ENCODE measurements at regions not wholly inside any gene's neighbourhood (a gene's known extent, or its start where the extent isn't known, plus 50 kb on each side); places are given as distances from the start of the nearest gene placed in this dataset.

GRCh38 chr9:103798620-103799019, 295.5 kb upstream of the SMC2 start:
- Histone ChIP-seq H3K27ac (no peak overlapping the region), H3K4me1 (no peaks in the 10 kb centered on the region), H3K4me3 (no peak overlapping the region), H3K36me3 (no peaks in the 10 kb centered on the region), H3K9me3 (no peaks in the 10 kb centered on the region), H3K27me3 (no peaks in the 10 kb centered on the region)
- ATAC-seq: peak; percentile 79
- no peak for DNase-seq
- intact Hi-C loops (cut with DNase I): no loop called here
- no peak for TF ChIP-seq CTCF (IDR thresholded peaks at IDR 0.05)

- intact Hi-C loops (cut with DNase I): no loop called here
- Histone ChIP-seq H3K36me3 (no peaks in the 10 kb centered on the region), H3K4me1 (no peaks in the 10 kb centered on the region), H3K9me3 (no peaks in the 10 kb centered on the region), H3K4me3 (no peak overlapping the region), H3K27ac (no peak overlapping the region), H3K27me3 (no peaks in the 10 kb centered on the region)
- DNase-seq (no peak), ATAC-seq (no peak)
- TF ChIP-seq CTCF (IDR thresholded peaks at IDR 0.05): no peak
Measured at GRCh38 chr9:103799959-103800358, 294.1 kb upstream of the SMC2 start.

- no peak for TF ChIP-seq CTCF (IDR thresholded peaks at IDR 0.05)
- H3K36me3 ChIP-seq: no peaks in the 10 kb centered on the region
- no peaks in the 10 kb centered on the region for H3K27me3 ChIP-seq
- no peak for DNase-seq
- no peaks in the 10 kb centered on the region for H3K9me3 ChIP-seq
- H3K27ac ChIP-seq: no peak overlapping the region
- no peaks in the 10 kb centered on the region for H3K4me1 ChIP-seq
- ATAC-seq: no peak
- intact Hi-C loops (cut with DNase I): no loop called here
- H3K4me3 ChIP-seq: no peak overlapping the region
Measured at GRCh38 chr9:103802068-103802467, 292.0 kb upstream of the SMC2 start.

GRCh38 chr9:103803245-103803644, 290.9 kb upstream of the SMC2 start:
- no peaks in the 10 kb centered on the region for H3K9me3 ChIP-seq
- intact Hi-C loops (cut with DNase I): no loop called here
- H3K4me3 ChIP-seq: no peak overlapping the region
- no peaks in the 10 kb centered on the region for H3K36me3 ChIP-seq
- no peak for TF ChIP-seq CTCF (IDR thresholded peaks at IDR 0.05)
- DNase-seq (no peak), ATAC-seq (no peak)
- no peak overlapping the region for H3K27ac ChIP-seq
- H3K4me1 ChIP-seq: no peaks in the 10 kb centered on the region
- no peaks in the 10 kb centered on the region for H3K27me3 ChIP-seq

GRCh38 chr9:103804077-103804735, 289.9 kb upstream of the SMC2 start:
- no peaks in the 10 kb centered on the region for H3K4me1 ChIP-seq
- TF ChIP-seq CTCF (IDR thresholded peaks at IDR 0.05): no peak
- DNase-seq (no peak), ATAC-seq (no peak)
- no peaks in the 10 kb centered on the region for H3K9me3 ChIP-seq
- no peaks in the 10 kb centered on the region for H3K36me3 ChIP-seq
- H3K27ac ChIP-seq: no peak overlapping the region
- no peaks in the 10 kb centered on the region for H3K27me3 ChIP-seq
- intact Hi-C loops (cut with DNase I): no loop called here
- no peak overlapping the region for H3K4me3 ChIP-seq
